AG10803 (cell line): ENCODE measurements at regions not wholly inside any gene's neighbourhood (a gene's known extent, or its start where the extent isn't known, plus 50 kb on each side); places are given as distances from the start of the nearest gene placed in this dataset.

Source experiments
- DNase-seq: peaks from one replicate; pipeline ENCODE4 v3.0.0; 2010; ENCODE audit warnings: low read depth
- H3K4me3 ChIP-seq: 2 replicates; pipeline ENCODE4 v1.5.1; 2011; ENCODE audit warnings: mild to moderate bottlenecking, low read length, control low read depth
- CTCF ChIP-seq: conservative IDR thresholded peaks from 2 replicates; pipeline ENCODE4 v1.5.1; 2011; ENCODE audit warnings: mild to moderate bottlenecking, low read length, control low read depth, inconsistent platforms

DNA sequence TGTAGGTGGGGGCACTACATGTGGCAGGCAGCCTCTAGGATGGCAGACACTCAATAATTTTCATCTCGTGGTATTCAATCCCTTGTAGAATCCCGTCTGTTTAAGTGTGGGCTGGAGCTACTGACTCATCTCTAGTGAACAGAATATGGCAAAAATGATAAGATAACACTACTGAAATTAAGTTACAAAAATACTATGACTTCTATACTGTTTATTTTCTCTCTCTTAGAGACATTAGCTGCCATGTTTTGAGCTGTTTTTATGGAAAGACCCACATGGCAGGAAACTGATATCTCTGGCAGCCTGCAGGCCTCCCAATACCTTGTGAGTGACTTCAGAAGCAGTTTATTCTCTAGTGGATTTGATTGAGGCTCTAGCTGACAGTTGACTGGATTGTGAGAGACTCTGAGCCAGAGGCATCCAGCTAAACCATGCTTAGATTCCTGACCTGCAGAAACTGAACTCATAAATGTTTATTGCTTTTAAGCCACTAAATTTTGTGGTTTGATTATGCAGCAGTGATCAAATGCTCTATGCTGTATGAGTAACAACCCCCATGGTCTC is 298.8 kb upstream of the CTSO start:
- DNase-seq = peak; percentile 15
- no peak for TF ChIP-seq CTCF

DNA sequence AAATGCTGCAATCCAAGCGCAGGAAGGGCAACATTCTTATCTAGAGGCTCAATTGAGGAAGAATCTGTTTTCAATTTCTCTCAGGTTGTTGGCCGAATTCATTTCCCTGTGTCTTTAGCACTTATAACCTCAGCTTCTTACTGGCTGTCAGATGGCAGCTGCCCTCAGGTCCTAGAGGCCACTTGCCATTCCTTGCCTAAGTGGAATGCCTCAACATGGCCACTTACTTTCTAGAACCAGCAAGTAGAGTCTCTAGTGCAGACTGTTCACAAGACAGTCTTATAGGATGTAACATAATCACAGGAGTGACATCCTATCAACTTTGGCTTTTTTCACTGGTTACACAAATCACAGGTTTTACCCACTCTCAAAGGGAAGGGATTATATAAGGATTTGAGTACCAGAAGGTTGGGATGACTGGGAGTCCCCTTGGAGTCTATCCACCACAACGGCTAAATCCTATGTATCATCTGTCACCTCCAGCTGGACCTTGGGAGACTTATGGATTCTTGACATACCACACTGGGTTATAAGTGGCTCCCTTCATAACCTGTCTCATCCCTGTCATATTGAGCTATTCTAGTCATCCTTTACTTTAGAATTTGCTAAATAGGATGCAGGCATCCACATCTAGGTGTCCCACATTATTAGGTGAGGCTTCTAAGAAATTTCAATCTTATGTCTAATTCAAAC is 297.9 kb upstream of the CTSO start:
- DNase-seq = no peak
- H3K4me3 ChIP-seq = no peak overlapping the region
- TF ChIP-seq CTCF = no peak

More for the DNA sequence above, 298.8 kb upstream of the CTSO start:
- H3K4me3 ChIP-seq = no peak overlapping the region

GRCh38 chr4:156248917-156249316 is 295.3 kb upstream of the CTSO start:
- no peak for TF ChIP-seq CTCF
- DNase-seq = no peak
- no peak overlapping the region for H3K4me3 ChIP-seq

GRCh38 chr4:156247470-156247869 is 293.8 kb upstream of the CTSO start:
- TF ChIP-seq CTCF = no peak
- H3K4me3 ChIP-seq = no peak overlapping the region
- no peak for DNase-seq

- TF ChIP-seq CTCF = no peak
- no peak for DNase-seq
- H3K4me3 ChIP-seq = no peak overlapping the region
Observed at GRCh38 chr4:156243015-156243414, 289.3 kb upstream of the CTSO start.

GRCh38 chr4:156242390-156242789 is 288.7 kb upstream of the CTSO start:
- TF ChIP-seq CTCF = no peak
- no peak for DNase-seq
- no peak overlapping the region for H3K4me3 ChIP-seq

DNA sequence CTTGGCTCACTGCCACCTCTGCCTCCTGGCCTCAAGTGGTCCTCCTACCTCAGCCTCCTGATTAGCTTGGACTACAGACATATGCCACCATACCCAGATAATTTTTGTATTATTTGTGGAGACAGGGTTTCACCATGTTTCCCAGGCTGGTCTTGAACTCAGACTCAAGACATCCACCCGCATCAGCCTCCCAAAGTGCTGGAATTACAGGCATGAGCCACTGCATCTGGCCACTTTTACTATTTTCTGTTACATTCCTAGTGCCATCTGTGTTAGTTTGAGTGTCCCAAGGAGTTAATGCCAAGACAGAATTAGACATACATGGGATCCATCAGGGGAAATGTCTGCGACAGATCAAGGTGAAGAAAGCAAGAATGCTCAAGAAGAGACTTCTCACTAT is 288.2 kb upstream of the CTSO start:
- DNase-seq = no peak
- no peak overlapping the region for H3K4me3 ChIP-seq
- TF ChIP-seq CTCF = no peak
